Spleen (tissue), 11 donors: ENCODE measurements at regions not wholly inside any gene's neighbourhood (a gene's known extent, or its start where the extent isn't known, plus 50 kb on each side); places are given as distances from the start of the nearest gene placed in this dataset.
"Not testable (repeated sequence)": the region's sequence is repeated elsewhere in the genome, so short reads cannot be mapped to it uniquely, and the experiment has no call there.

ENCODE experiments used
- DNase-seq: peaks from one replicate; pipeline ENCODE4 v3.0.0-alpha.2; 2020
- H3K27ac ChIP-seq, 8 donors: fragments of 200-600 bp; sonication (generic) in 7 of 8; 1 replicate in 4 of 8; 2 replicates in 4 of 8; pipeline versions ENCODE4 v1.5.0 to v1.8.0; 2016 to 2021; ENCODE audit warnings: inconsistent platforms in 4 of 8, mild to moderate bottlenecking in 4 of 8, moderate library complexity in 1 of 8
- H3K27me3 ChIP-seq, 7 donors: fragments of 200-600 bp; sonication (generic) in 6 of 7; replicated peaks in 1 of 7; 1 replicate in 4 of 7; 2 replicates in 3 of 7; pipeline versions ENCODE4 v1.5.0 to v1.8.0; 2016 to 2021; ENCODE audit warnings: inconsistent platforms in 3 of 7, mild to moderate bottlenecking in 1 of 7
- H3K36me3 ChIP-seq, 6 donors: fragments of 200-600 bp; sonication (generic) in 5 of 6; 1 replicate in 4 of 6; 2 replicates in 2 of 6; pipeline versions ENCODE4 v1.5.0 to v1.8.0; 2016 to 2021; ENCODE audit warnings: inconsistent platforms in 2 of 6
- H3K4me1 ChIP-seq, 6 donors: fragments of 200-600 bp; sonication (generic) in 5 of 6; 1 replicate in 3 of 6; 2 replicates in 3 of 6; pipeline versions ENCODE4 v1.5.0 to v1.8.0; 2016 to 2021; ENCODE audit warnings: inconsistent platforms in 3 of 6
- H3K4me3 ChIP-seq, 8 donors: fragments of 200-600 bp; sonication (generic) in 7 of 8; 1 replicate in 4 of 8; 2 replicates in 4 of 8; pipeline versions ENCODE4 v1.5.0 to v1.8.0; 2016 to 2021; ENCODE audit warnings: inconsistent platforms in 4 of 8, mild to moderate bottlenecking in 4 of 8, moderate library complexity in 2 of 8
- H3K9me3 ChIP-seq, 8 donors: fragments of 200-600 bp; sonication (generic) in 7 of 8; 1 replicate in 4 of 8; 2 replicates in 4 of 8; pipeline versions ENCODE4 v1.5.0 to v1.8.0; 2016 to 2021; ENCODE audit warnings: inconsistent platforms in 4 of 8
- CTCF ChIP-seq, 11 experiments: fragments of 200-600 bp in 7 of 11; fragments of 450-650 bp in 4 of 11; sonication (generic) in 4 of 11; IDR thresholded peaks in 8 of 11; conservative IDR thresholded peaks in 3 of 11; 1 replicate in 7 of 11; 2 replicates in 4 of 11; pipeline versions ENCODE4 v1.4.0 to v1.8.0; 2016 to 2021; ENCODE audit warnings: antibody characterized with exemption in 11 of 11, inconsistent platforms in 4 of 11, mild to moderate bottlenecking in 1 of 11
- POLR2A ChIP-seq, 3 donors: fragments of 450-650 bp; IDR thresholded peaks; one replicate each; pipeline ENCODE4 v1.5.1; 2017; ENCODE audit warnings: antibody characterized with exemption in 3 of 3, mild to moderate bottlenecking in 1 of 3
- POLR2AphosphoS5 ChIP-seq, 3 donors: sonication (generic); formaldehyde crosslinking; IDR thresholded peaks; one replicate each; pipeline ENCODE4 v1.5.1; 2017; ENCODE audit warnings: antibody characterized with exemption in 3 of 3
- WGBS, 5 donors: extraction: QIAGEN DNeasy Blood & Tissue Kit in 3 of 5; methylation state at CpG; one replicate each; pipeline versions ENCODE4 v1.1.5 to v1.1.7; 2013 to 2018; 5-methylcytosine and 5-hydroxymethylcytosine counted together
- intact Hi-C: fragments of 100-400 bp; cut with DNase I; formaldehyde crosslinking; loops from one replicate; pipeline ENCODE4 v1.15.0; 2023; ENCODE audit warnings: low total_unique reads
- donor health status: healthy with polysubstance abuse.
- donor health status: DM: no; HTN: no; CAD: no; lungs with moderate emphysema.
- donor health status: DM: no; HTN: no; CAD: no.
- donor health status: Bipolar disorder and iron deficiency.
- donor health status: healthy.
- donor health status: DM: no; HTN: no; CAD: no.
- donor health status: DM: yes; HTN: yes; CAD: no.

GRCh38 chr5:108541836-108542235 is 159.9 kb upstream of the FBXL17 start:
- 74 to 94% (median 81%) methylated on average over 1 of the region's 1 CpG for WGBS, 5 donors

GRCh38 chr5:108536321-108536720 is 154.4 kb upstream of the FBXL17 start:
- Histone ChIP-seq H3K27me3 (no peaks in the 10 kb centered on the region), H3K4me3 (no peak overlapping the region), H3K27ac (no peak overlapping the region), H3K36me3 (no peaks in the 10 kb centered on the region), H3K9me3 (no peaks in the 10 kb centered on the region), H3K4me1 (no peaks in the 10 kb centered on the region)
- 82 to 93% (median 90%) methylated on average over 10 of the region's 10 CpGs for WGBS, 5 donors
- TF ChIP-seq POLR2A (IDR thresholded peaks at IDR 0.05) (no peak), POLR2AphosphoS5 (IDR thresholded peaks at IDR 0.05) (no peak), CTCF (IDR thresholded peaks at IDR 0.05 in 8 of 11, conservative IDR thresholded peaks at IDR 0.05 in 3 of 11) (no peak)
- no peak for DNase-seq
- intact Hi-C loops, result no loop called here

More at GRCh38 chr5:108541836-108542235, 159.9 kb upstream of the FBXL17 start:
- Histone ChIP-seq H3K27me3 (no peaks in the 10 kb centered on the region), H3K27ac (no peak overlapping the region), H3K4me1 (no peaks in the 10 kb centered on the region), H3K36me3 (no peaks in the 10 kb centered on the region), H3K4me3 (no peak overlapping the region), H3K9me3 (no peaks in the 10 kb centered on the region)
- DNase-seq, result no peak
- intact Hi-C loops, result no loop called here
- TF ChIP-seq POLR2A (IDR thresholded peaks at IDR 0.05) (no peak), POLR2AphosphoS5 (IDR thresholded peaks at IDR 0.05) (no peak), CTCF (IDR thresholded peaks at IDR 0.05 in 8 of 11, conservative IDR thresholded peaks at IDR 0.05 in 3 of 11) (no peak)

- H3K4me3 ChIP-seq, intact Hi-C loops, H3K27ac ChIP-seq, H3K27me3 ChIP-seq, DNase-seq, H3K4me1 ChIP-seq, H3K9me3 ChIP-seq, H3K36me3 ChIP-seq: not testable (repeated sequence)
- WGBS, 5 donors, result 89 to 100% (median 100%) methylated on average over 1 of the region's 1 CpG
Measured at GRCh38 chr5:108532129-108532445, 150.2 kb upstream of the FBXL17 start.

- H3K4me1 ChIP-seq, result no peaks in the 10 kb centered on the region
- TF ChIP-seq POLR2A (IDR thresholded peaks at IDR 0.05), result no peak
- TF ChIP-seq CTCF (IDR thresholded peaks at IDR 0.05 in 8 of 11, conservative IDR thresholded peaks at IDR 0.05 in 3 of 11), result no peak
- no peak for TF ChIP-seq POLR2AphosphoS5 (IDR thresholded peaks at IDR 0.05)
- WGBS, 5 donors, result 70 to 84% (median 80%) methylated on average over 8 of the region's 8 CpGs
- H3K36me3 ChIP-seq, result no peaks in the 10 kb centered on the region
- intact Hi-C loops, result no loop called here
- DNase-seq, result no peak
- H3K4me3 ChIP-seq, result no peak overlapping the region
- no peak overlapping the region for H3K27ac ChIP-seq
- no peaks in the 10 kb centered on the region for H3K27me3 ChIP-seq
- peaks cover 0 to 12% (median 8%) of the 10 kb centered on the region in 8 donors for H3K9me3 ChIP-seq
Measured at GRCh38 chr5:108531367-108532128, 149.7 kb upstream of the FBXL17 start.
